HCT116 (cell line): ENCODE measurements at regions not wholly inside any gene's neighbourhood (a gene's known extent, or its start where the extent isn't known, plus 50 kb on each side); places are given as distances from the start of the nearest gene placed in this dataset.

Source experiments
- ATAC-seq: fragments of 200-7000 bp; cut with Tn5 transposase; 2 replicates; pipeline ENCODE4 v1.9.1; 2020; ENCODE audit warnings: mild to moderate bottlenecking, moderate library complexity
- BruUV-seq: library from RNA; stranded (reverse); fragments of 400-500 nt; replicated peaks from 2 replicates; lab custom pipeline; 2021; lab: Mats Ljungman, UMichigan
- CTCF ChIA-PET: fragments of 300-600 bp; sonication (Branson Sonifier 250); formaldehyde crosslinking; loops from one replicate; lab custom pipeline; 2021; ENCODE audit warnings: antibody characterized with exemption; lab: Charles Lee
- POLR2A ChIA-PET: fragments of 300-600, 350-600 bp; sonication (Branson Sonifier 250); formaldehyde crosslinking; loops from one replicate; lab custom pipeline; 2021; ENCODE audit warnings: antibody characterized with exemption; lab: Charles Lee
- RAD21 ChIA-PET, 2 experiments: fragments of 300-600 bp; sonication (Branson Sonifier 250); formaldehyde crosslinking; loops; one replicate each; lab custom pipeline; 2023; ENCODE audit warnings: low total read pairs in 2 of 2; ENCODE audit not compliant: uncharacterized antibody in 2 of 2, unreplicated experiment in 2 of 2, low non-redundant PET in 1 of 2; lab: Charles Lee
- DNase-seq: peaks from one replicate; pipeline ENCODE4 v3.0.0-alpha.2; 2010; ENCODE audit warnings: low read depth, low spot score
- H2AFZ ChIP-seq: fragments of 200-600 bp; shearing (Covaris generic), sonication (generic); 2 replicates; pipeline ENCODE4 v1.6.1; 2017; ENCODE audit warnings: low read depth, mixed run types, mixed read lengths, antibody characterized with exemption, low read length; ENCODE audit not compliant: poor library complexity, severe bottlenecking
- H3K27ac ChIP-seq: 2 replicates; pipeline ENCODE4 v1.5.1; 2012; ENCODE audit warnings: low read depth, low read length
- H3K27me3 ChIP-seq: fragments of 200-600 bp; sonication (generic); 2 replicates; pipeline ENCODE4 v1.6.1; 2016; ENCODE audit warnings: mixed run types, low read length, mixed read lengths; ENCODE audit not compliant: insufficient read depth
- H3K36me3 ChIP-seq, 2 experiments: fragments of 200-500 bp in 1 of 2; fragments of 200-600 bp in 1 of 2; sonication (Bioruptor generic) in 1 of 2; sonication (generic) in 1 of 2; 2 replicates each; pipeline versions ENCODE4 v1.5.1 to v1.6.1; 2014 to 2016; ENCODE audit warnings: low read length in 2 of 2, inconsistent platforms in 1 of 2, mixed read lengths in 1 of 2, mixed run types in 1 of 2; ENCODE audit not compliant: insufficient read depth in 2 of 2, control insufficient read depth in 1 of 2
- H3K4me1 ChIP-seq, 2 experiments: fragments of 200-600 bp in 1 of 2; sonication (generic) in 1 of 2; 2 replicates each; pipeline versions ENCODE4 v1.5.1 to v1.6.1; 2012 to 2017; ENCODE audit warnings: low read length in 2 of 2, inconsistent platforms in 1 of 2, mild to moderate bottlenecking in 1 of 2, mixed read lengths in 1 of 2, mixed run types in 1 of 2, moderate library complexity in 1 of 2; ENCODE audit not compliant: insufficient read depth in 2 of 2, control insufficient read depth in 1 of 2
- H3K4me2 ChIP-seq: fragments of 200-600 bp; sonication (generic); 2 replicates; pipeline ENCODE4 v1.6.1; 2017; ENCODE audit warnings: mixed run types, low read length, mixed read lengths
- H3K4me3 ChIP-seq, 2 experiments: fragments of 200-600 bp in 1 of 2; sonication (generic) in 1 of 2; replicated peaks in 1 of 2; 2 replicates each; pipeline ENCODE4 v1.5.1; 2011 to 2016; ENCODE audit warnings: low read length in 2 of 2, control low read depth in 1 of 2, low read depth in 1 of 2, mild to moderate bottlenecking in 1 of 2, mixed read lengths in 1 of 2, mixed run types in 1 of 2
- H3K79me2 ChIP-seq: fragments of 200-600 bp; sonication (generic); 2 replicates; pipeline ENCODE4 v1.6.1; 2017; ENCODE audit warnings: mild to moderate bottlenecking, mixed run types, low read length, moderate library complexity, mixed read lengths; ENCODE audit not compliant: insufficient read depth
- H3K9ac ChIP-seq: fragments of 200-600 bp; sonication (generic); 2 replicates; pipeline ENCODE4 v1.6.1; 2016; ENCODE audit warnings: low read length, mixed read lengths
- H3K9me2 ChIP-seq: fragments of 200-600 bp; sonication (generic), shearing (Covaris generic); 2 replicates; pipeline ENCODE4 v1.6.1; 2017; ENCODE audit warnings: mixed run types, mild to moderate bottlenecking, moderate library complexity; ENCODE audit not compliant: insufficient read depth
- H3K9me3 ChIP-seq, 2 experiments: fragments of 200-500 bp in 1 of 2; fragments of 200-600 bp in 1 of 2; sonication (Bioruptor generic) in 1 of 2; sonication (generic) in 1 of 2; 2 replicates each; pipeline ENCODE4 v1.6.1; 2014 to 2017; ENCODE audit warnings: low read length in 2 of 2, mixed read lengths in 2 of 2, inconsistent platforms in 1 of 2, low read depth in 1 of 2, mild to moderate bottlenecking in 1 of 2, mixed run types in 1 of 2, moderate library complexity in 1 of 2; ENCODE audit not compliant: control insufficient read depth in 1 of 2, insufficient read depth in 1 of 2
- H4K20me1 ChIP-seq: fragments of 200-600 bp; sonication (generic), shearing (Covaris generic); 2 replicates; pipeline ENCODE4 v1.6.1; 2017; ENCODE audit warnings: mixed run types, mild to moderate bottlenecking, moderate library complexity; ENCODE audit not compliant: insufficient read depth
- CTCF ChIP-seq, 3 experiments: fragments of 200-600 bp in 1 of 3; sonication (generic) in 1 of 3; IDR thresholded peaks in 2 of 3; conservative IDR thresholded peaks in 1 of 3; 2 replicates each; pipeline ENCODE4 v1.5.1; 2012 to 2017; ENCODE audit warnings: low read depth in 2 of 3, low read length in 2 of 3, antibody characterized with exemption in 1 of 3, borderline replicate concordance in 1 of 3, control low read depth in 1 of 3, mild to moderate bottlenecking in 1 of 3, mixed read lengths in 1 of 3, mixed run types in 1 of 3, moderate library complexity in 1 of 3; ENCODE audit not compliant: insufficient read depth in 1 of 3
- EZH2 ChIP-seq: fragments of 200-600 bp; sonication (generic); IDR thresholded peaks from 2 replicates; pipeline ENCODE4 v1.6.1; 2017; ENCODE audit warnings: antibody characterized with exemption, mixed run types
- EZH2phosphoT487 ChIP-seq: fragments of 200-600 bp; IDR thresholded peaks from 2 replicates; pipeline ENCODE4 v1.6.1; 2018; ENCODE audit warnings: antibody characterized with exemption, borderline replicate concordance
- FOSL1 ChIP-seq: IDR thresholded peaks from 2 replicates; pipeline ENCODE4 v1.6.1; 2012; ENCODE audit warnings: low read depth
- JUND ChIP-seq: IDR thresholded peaks from 2 replicates; pipeline ENCODE4 v1.6.1; 2012
- MAX ChIP-seq: IDR thresholded peaks from 2 replicates; pipeline ENCODE4 v1.6.1; 2012
- REST ChIP-seq: IDR thresholded peaks from 2 replicates; pipeline ENCODE4 v1.6.1; 2012; ENCODE audit warnings: low read depth
- SP1 ChIP-seq: IDR thresholded peaks from 2 replicates; pipeline ENCODE4 v1.6.1; 2012; ENCODE audit warnings: low read depth
- SRF ChIP-seq: IDR thresholded peaks from 2 replicates; pipeline ENCODE4 v1.6.1; 2012; ENCODE audit warnings: low read depth
- TCF7L2 ChIP-seq: IDR thresholded peaks from 2 replicates; pipeline ENCODE4 v1.7.0; 2011; ENCODE audit warnings: borderline replicate concordance, inconsistent platforms; ENCODE audit not compliant: insufficient read depth, insufficient read length; ENCODE audit errors: extremely low read depth
- ZBTB33 ChIP-seq: IDR thresholded peaks from 2 replicates; pipeline ENCODE4 v1.6.1; 2011; ENCODE audit warnings: mild to moderate bottlenecking, low read length, moderate library complexity; ENCODE audit not compliant: insufficient replicate concordance; ENCODE audit errors: extremely low read depth
- ZFX ChIP-seq: fragments of 450-650 bp; IDR thresholded peaks from 2 replicates; pipeline ENCODE4 v1.6.1; 2017
- ZNF274 ChIP-seq: fragments of 200-500 bp; sonication (Bioruptor generic); IDR thresholded peaks from 2 replicates; pipeline ENCODE4 v1.6.1; 2014; ENCODE audit warnings: mild to moderate bottlenecking, low read depth, low read length, inconsistent platforms
- intact Hi-C: fragments of 100-400 bp; cut with micrococcal nuclease; formaldehyde crosslinking; loops from 2 replicates; pipeline ENCODE4 v1.10.0; 2022

GRCh38 chr3:118541796-118542195, 492.9 kb downstream of the IGSF11 start:
- no peak overlapping the region for H3K27ac ChIP-seq
- H3K4me1 ChIP-seq = peaks cover 10 to 33% of the 10 kb centered on the region in 2 experiments
- ChIA-PET CTCF (no interaction called here), POLR2A (no interaction called here), RAD21 (no interaction called here)
- TF ChIP-seq EZH2 (no peak), JUND (no peak)
- H3K79me2 ChIP-seq = no peaks in the 10 kb centered on the region
- H4K20me1 ChIP-seq = no peaks in the 10 kb centered on the region
- H3K4me2 ChIP-seq = no peak overlapping the region
- H3K36me3 ChIP-seq = no peaks in the 10 kb centered on the region
- intact Hi-C loops = no loop called here
- no peak for ATAC-seq
- no peak for DNase-seq
- H3K4me3 ChIP-seq = no peak overlapping the region
- H3K9ac ChIP-seq = no peak overlapping the region
- no peaks in the 10 kb centered on the region for H3K9me2 ChIP-seq
- H3K27me3 ChIP-seq = no peaks in the 10 kb centered on the region
- H3K9me3 ChIP-seq = no peaks in the 10 kb centered on the region
- H2AFZ ChIP-seq = no peak overlapping the region
- no TSS peak for BruUV-seq

GRCh38 chr3:118543832-118544231, 490.8 kb downstream of the IGSF11 start:
- Histone ChIP-seq H3K9me2 (no peaks in the 10 kb centered on the region), H3K27ac (no peak overlapping the region), H3K4me1 (peaks cover 10 to 32% of the 10 kb centered on the region in 2 experiments), H3K4me3 (no peak overlapping the region), H3K9ac (peak overlapping the region; percentile 15), H3K27me3 (no peaks in the 10 kb centered on the region), H3K36me3 (no peaks in the 10 kb centered on the region), H3K4me2 (peak overlapping the region; percentile 43), H3K79me2 (no peaks in the 10 kb centered on the region), H2AFZ (no peak overlapping the region), H3K9me3 (no peaks in the 10 kb centered on the region), H4K20me1 (no peaks in the 10 kb centered on the region)
- CTCF ChIA-PET = no interaction called here
- intact Hi-C loops = no loop called here
- POLR2A ChIA-PET = no interaction called here
- DNase-seq = no peak
- no TSS peak for BruUV-seq
- RAD21 ChIA-PET = no interaction called here
- ATAC-seq = no peak
- TF ChIP-seq FOSL1 = no peak
- TF ChIP-seq MAX = no peak
- no peak for TF ChIP-seq CTCF (IDR thresholded peaks at IDR 0.05 in 2 of 3, conservative IDR thresholded peaks at IDR 0.05 in 1 of 3; ENCODE audit: borderline replicate concordance in 1 of 3, insufficient read depth in 1 of 3, low read depth in 2 of 3, low read length in 2 of 3)
- TF ChIP-seq JUND = no peak
- no peak for TF ChIP-seq SRF
- no peak for TF ChIP-seq EZH2phosphoT487
- no peak for TF ChIP-seq ZNF274
- TF ChIP-seq TCF7L2 = no peak
- no peak for TF ChIP-seq ZBTB33
- TF ChIP-seq ZFX = no peak
- TF ChIP-seq REST = no peak
- TF ChIP-seq SP1 = no peak
